ENCODE measurements at regions not wholly inside any gene's neighbourhood (a gene's known extent, or its start where the extent isn't known, plus 50 kb on each side); places are given as distances from the start of the nearest gene placed in this dataset.

- CTCF ChIA-PET, result no interaction called here
- H3K4me1 Mint-ChIP-seq (ENCODE audit: low read depth, unreplicated experiment), result peaks cover 6% of the 10 kb centered on the region
- intact Hi-C loops (cut with micrococcal nuclease; ENCODE audit: unreplicated experiment), result no loop called here
Measured at GRCh38 chr10:88065383-88066049, 202.1 kb downstream of the PTEN start.

GRCh38 chr10:88066319-88066718 is 202.9 kb downstream of the PTEN start:
- Histone ChIP-seq H3K4me1 (peaks cover 32% of the 10 kb centered on the region), H3K9me3 (no peaks in the 10 kb centered on the region), H3K27me3 (replicated peaks; ENCODE audit: control insufficient read depth, insufficient read depth, low read length) (no peaks in the 10 kb centered on the region), H3K36me3 (ENCODE audit: control insufficient read depth, insufficient read depth, low read length) (no peaks in the 10 kb centered on the region), H3K4me3 (ENCODE audit: low read depth, low read length) (no peak overlapping the region)
- intact Hi-C loops (cut with micrococcal nuclease; ENCODE audit: unreplicated experiment), result no loop called here
- CTCF ChIA-PET, result no interaction called here
- H3K4me3 Mint-ChIP-seq (ENCODE audit: unreplicated experiment), result no peak overlapping the region
- no TSS peak for BruUV-seq (replicated peaks)
- no peak for TF ChIP-seq CTCF (IDR thresholded peaks at IDR 0.05; ENCODE audit: insufficient read depth in 1 of 2, low read depth in 1 of 2, low read length in 1 of 2, severe bottlenecking in 1 of 2, unreplicated experiment in 1 of 2)
- no peak overlapping the region for H3K27ac Mint-ChIP-seq (ENCODE audit: unreplicated experiment)
- no peaks in the 10 kb centered on the region for H3K27me3 Mint-ChIP-seq (ENCODE audit: insufficient read depth, unreplicated experiment)
- peaks cover 13% of the 10 kb centered on the region for H3K4me1 Mint-ChIP-seq (ENCODE audit: low read depth, unreplicated experiment)
- POLR2A ChIA-PET, result no interaction called here
- no peaks in the 10 kb centered on the region for H3K36me3 Mint-ChIP-seq (ENCODE audit: insufficient read depth, unreplicated experiment)
- H3K9me3 Mint-ChIP-seq (ENCODE audit: unreplicated experiment), result no peaks in the 10 kb centered on the region
- DNase-seq, result no peak

More at GRCh38 chr10:88065383-88066049, 202.1 kb downstream of the PTEN start:
- no TSS peak for BruUV-seq (replicated peaks)
- H3K36me3 Mint-ChIP-seq (ENCODE audit: insufficient read depth, unreplicated experiment), result no peaks in the 10 kb centered on the region
- no peak for TF ChIP-seq CTCF (IDR thresholded peaks at IDR 0.05; ENCODE audit: insufficient read depth in 1 of 2, low read depth in 1 of 2, low read length in 1 of 2, severe bottlenecking in 1 of 2, unreplicated experiment in 1 of 2)
- no peak overlapping the region for H3K27ac Mint-ChIP-seq (ENCODE audit: unreplicated experiment)
- Histone ChIP-seq H3K27me3 (replicated peaks; ENCODE audit: control insufficient read depth, insufficient read depth, low read length) (no peaks in the 10 kb centered on the region), H3K9me3 (no peaks in the 10 kb centered on the region), H3K36me3 (ENCODE audit: control insufficient read depth, insufficient read depth, low read length) (no peaks in the 10 kb centered on the region), H3K4me3 (ENCODE audit: low read depth, low read length) (no peak overlapping the region), H3K4me1 (peaks cover 24% of the 10 kb centered on the region)
- no peak overlapping the region for H3K4me3 Mint-ChIP-seq (ENCODE audit: unreplicated experiment)
- DNase-seq, result no peak
- no peaks in the 10 kb centered on the region for H3K27me3 Mint-ChIP-seq (ENCODE audit: insufficient read depth, unreplicated experiment)
- H3K9me3 Mint-ChIP-seq (ENCODE audit: unreplicated experiment), result no peaks in the 10 kb centered on the region
- POLR2A ChIA-PET, result no interaction called here

GRCh38 chr10:88066876-88067275 is 203.5 kb downstream of the PTEN start:
- H3K4me1 ChIP-seq, result peaks cover 35% of the 10 kb centered on the region
- no TSS peak for BruUV-seq (replicated peaks)
- POLR2A ChIA-PET, result no interaction called here
- H3K4me1 Mint-ChIP-seq (ENCODE audit: low read depth, unreplicated experiment), result peaks cover 13% of the 10 kb centered on the region
- H3K9me3 ChIP-seq, result no peaks in the 10 kb centered on the region
- CTCF ChIA-PET, result no interaction called here
- no peak for DNase-seq
- no peaks in the 10 kb centered on the region for H3K27me3 Mint-ChIP-seq (ENCODE audit: insufficient read depth, unreplicated experiment)
- no peaks in the 10 kb centered on the region for H3K36me3 ChIP-seq (ENCODE audit: control insufficient read depth, insufficient read depth, low read length)
- no peak overlapping the region for H3K27ac Mint-ChIP-seq (ENCODE audit: unreplicated experiment)
- no peak overlapping the region for H3K4me3 Mint-ChIP-seq (ENCODE audit: unreplicated experiment)
- no peaks in the 10 kb centered on the region for H3K27me3 ChIP-seq (replicated peaks; ENCODE audit: control insufficient read depth, insufficient read depth, low read length)
- no peaks in the 10 kb centered on the region for H3K36me3 Mint-ChIP-seq (ENCODE audit: insufficient read depth, unreplicated experiment)
- no peaks in the 10 kb centered on the region for H3K9me3 Mint-ChIP-seq (ENCODE audit: unreplicated experiment)
- TF ChIP-seq CTCF (IDR thresholded peaks at IDR 0.05; ENCODE audit: insufficient read depth in 1 of 2, low read depth in 1 of 2, low read length in 1 of 2, severe bottlenecking in 1 of 2, unreplicated experiment in 1 of 2), result no peak
- H3K4me3 ChIP-seq (ENCODE audit: low read depth, low read length), result no peak overlapping the region
- intact Hi-C loops (cut with micrococcal nuclease; ENCODE audit: unreplicated experiment), result no loop called here
